Endodermal cell (in vitro differentiated cells): ENCODE measurements at regions not wholly inside any gene's neighbourhood (a gene's known extent, or its start where the extent isn't known, plus 50 kb on each side); places are given as distances from the start of the nearest gene placed in this dataset.

ENCODE experiments used
- DNase-seq: peaks from one replicate; pipeline ENCODE4 v3.0.0-alpha.2; 2017
- H3K27ac ChIP-seq: 2 replicates; pipeline ENCODE4 v1.5.1; 2013; ENCODE audit warnings: mild to moderate bottlenecking, low read depth, low read length, moderate library complexity
- H3K27me3 ChIP-seq: 2 replicates; pipeline ENCODE4 v1.6.1; 2013; ENCODE audit warnings: mild to moderate bottlenecking, low read length, moderate library complexity; ENCODE audit not compliant: insufficient read depth, control insufficient read depth, poor library complexity, severe bottlenecking
- H3K36me3 ChIP-seq: 2 replicates; pipeline ENCODE4 v1.7.0; 2013; ENCODE audit warnings: mild to moderate bottlenecking, low read length, moderate library complexity; ENCODE audit not compliant: control insufficient read depth, insufficient read depth
- H3K4me1 ChIP-seq: one replicate; pipeline ENCODE4 v1.7.0; 2013; ENCODE audit warnings: low read length; ENCODE audit not compliant: control insufficient read depth, insufficient read depth
- H3K4me3 ChIP-seq: 2 replicates; pipeline ENCODE4 v1.5.1; 2013; ENCODE audit warnings: mild to moderate bottlenecking, low read length, moderate library complexity
- H3K9ac ChIP-seq: 2 replicates; pipeline ENCODE4 v1.6.1; 2013; ENCODE audit warnings: mild to moderate bottlenecking, low read length, moderate library complexity; ENCODE audit not compliant: poor library complexity, severe bottlenecking; ENCODE audit errors: extremely low read depth
- H3K9me3 ChIP-seq: 2 replicates; pipeline ENCODE4 v1.6.1; 2013; ENCODE audit warnings: mild to moderate bottlenecking, low read length, moderate library complexity; ENCODE audit not compliant: control insufficient read depth
- H3K27ac Mint-ChIP-seq: 2 replicates; pipeline ENCODE4 v1.8.0; 2020; ENCODE audit warnings: mixed read lengths
- H3K27me3 Mint-ChIP-seq: 2 replicates; pipeline ENCODE4 v1.8.0; 2021; ENCODE audit warnings: mild to moderate bottlenecking, mixed read lengths; ENCODE audit not compliant: insufficient read depth
- H3K36me3 Mint-ChIP-seq: 2 replicates; pipeline ENCODE4 v1.8.0; 2020; ENCODE audit warnings: low read depth, mixed read lengths
- H3K4me1 Mint-ChIP-seq: 2 replicates; pipeline ENCODE4 v1.8.0; 2020; ENCODE audit warnings: mixed read lengths
- H3K4me3 Mint-ChIP-seq: 2 replicates; pipeline ENCODE4 v1.8.0; 2020; ENCODE audit warnings: mild to moderate bottlenecking, moderate library complexity, mixed read lengths
- H3K9me3 Mint-ChIP-seq: 2 replicates; pipeline ENCODE4 v1.8.0; 2020; ENCODE audit warnings: mild to moderate bottlenecking, mixed read lengths
- WGBS, 2 experiments: methylation state at CpG; one replicate each; pipeline versions ENCODE4 v1.1.5 to v1.1.7; 2013; ENCODE audit warnings: missing lambda C conversion rate in 2 of 2, mixed read lengths in 1 of 2; ENCODE audit not compliant: insufficient coverage in 1 of 2, insufficient read length in 1 of 2; 5-methylcytosine and 5-hydroxymethylcytosine counted together
- TF ChIP-seq, protein P1 (sequence below): fragments of 200-600 bp; sonication (generic); conservative IDR thresholded peaks from 2 replicates; pipeline ENCODE4 v1.5.0; 2021; ENCODE audit warnings: antibody characterized with exemption, mild to moderate bottlenecking

GRCh38 chr2:71849111-71849510, 298.6 kb downstream of the CYP26B1 start:
- Histone ChIP-seq H3K36me3 (no peaks in the 10 kb centered on the region), H3K27ac (no peak overlapping the region), H3K4me1 (no peaks in the 10 kb centered on the region), H3K9me3 (no peaks in the 10 kb centered on the region), H3K4me3 (no peak overlapping the region), H3K9ac (no peak overlapping the region), H3K27me3 (no peaks in the 10 kb centered on the region)
- H3K4me3 Mint-ChIP-seq, result no peak overlapping the region
- H3K27ac Mint-ChIP-seq, result no peak overlapping the region
- H3K4me1 Mint-ChIP-seq, result no peaks in the 10 kb centered on the region
- TF ChIP-seq, protein P1, sequence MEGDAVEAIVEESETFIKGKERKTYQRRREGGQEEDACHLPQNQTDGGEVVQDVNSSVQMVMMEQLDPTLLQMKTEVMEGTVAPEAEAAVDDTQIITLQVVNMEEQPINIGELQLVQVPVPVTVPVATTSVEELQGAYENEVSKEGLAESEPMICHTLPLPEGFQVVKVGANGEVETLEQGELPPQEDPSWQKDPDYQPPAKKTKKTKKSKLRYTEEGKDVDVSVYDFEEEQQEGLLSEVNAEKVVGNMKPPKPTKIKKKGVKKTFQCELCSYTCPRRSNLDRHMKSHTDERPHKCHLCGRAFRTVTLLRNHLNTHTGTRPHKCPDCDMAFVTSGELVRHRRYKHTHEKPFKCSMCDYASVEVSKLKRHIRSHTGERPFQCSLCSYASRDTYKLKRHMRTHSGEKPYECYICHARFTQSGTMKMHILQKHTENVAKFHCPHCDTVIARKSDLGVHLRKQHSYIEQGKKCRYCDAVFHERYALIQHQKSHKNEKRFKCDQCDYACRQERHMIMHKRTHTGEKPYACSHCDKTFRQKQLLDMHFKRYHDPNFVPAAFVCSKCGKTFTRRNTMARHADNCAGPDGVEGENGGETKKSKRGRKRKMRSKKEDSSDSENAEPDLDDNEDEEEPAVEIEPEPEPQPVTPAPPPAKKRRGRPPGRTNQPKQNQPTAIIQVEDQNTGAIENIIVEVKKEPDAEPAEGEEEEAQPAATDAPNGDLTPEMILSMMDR, result no peak
- no peaks in the 10 kb centered on the region for H3K9me3 Mint-ChIP-seq
- H3K36me3 Mint-ChIP-seq, result no peaks in the 10 kb centered on the region
- WGBS, 2 experiments, result 74 to 80% methylated on average over 4 to 6 of the region's 6 CpGs
- H3K27me3 Mint-ChIP-seq, result no peaks in the 10 kb centered on the region
- peak; percentile 46 for DNase-seq

DNA sequence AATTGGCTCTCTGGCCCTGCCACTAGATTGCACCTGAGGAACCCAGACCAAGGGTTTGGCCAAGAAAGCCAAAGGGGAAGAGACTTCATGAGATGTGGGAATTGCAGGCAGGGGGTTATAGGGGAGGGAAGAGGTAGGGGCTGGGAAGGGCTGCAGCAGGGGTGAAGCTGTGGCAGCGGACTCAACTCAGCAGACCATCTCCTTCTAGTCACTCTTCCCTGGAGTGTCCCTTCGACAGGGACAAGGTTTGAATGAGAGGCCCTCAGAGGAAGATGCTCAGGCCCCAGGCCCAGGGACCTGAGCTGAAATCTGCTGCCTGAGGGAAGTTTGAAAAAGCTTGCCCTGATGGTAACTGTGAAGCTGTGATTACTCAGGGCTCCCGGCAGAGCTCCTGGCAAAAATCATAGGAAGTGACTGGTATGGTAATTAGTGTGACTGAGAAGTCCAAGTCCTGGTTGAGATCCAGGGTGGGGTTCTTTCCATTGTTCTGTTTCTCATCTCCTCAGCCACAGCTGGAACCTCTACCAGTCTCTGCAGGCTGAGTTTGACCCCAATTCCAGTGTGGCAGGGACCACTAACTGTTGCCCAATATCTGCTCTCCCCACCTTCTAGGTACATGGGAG, 300.9 kb downstream of the CYP26B1 start:
- Histone ChIP-seq H3K27me3 (no peaks in the 10 kb centered on the region), H3K9ac (no peak overlapping the region), H3K4me3 (no peak overlapping the region), H3K4me1 (no peaks in the 10 kb centered on the region), H3K9me3 (no peaks in the 10 kb centered on the region), H3K27ac (no peak overlapping the region), H3K36me3 (no peaks in the 10 kb centered on the region)
- 82 to 93% methylated on average over 2 to 3 of the region's 3 CpGs for WGBS, 2 experiments
- H3K9me3 Mint-ChIP-seq, result no peaks in the 10 kb centered on the region
- H3K36me3 Mint-ChIP-seq, result no peaks in the 10 kb centered on the region
- TF ChIP-seq, protein P1, result no peak
- DNase-seq, result peak; percentile 29
- H3K27me3 Mint-ChIP-seq, result peaks cover 2% of the 10 kb centered on the region
- no peaks in the 10 kb centered on the region for H3K4me1 Mint-ChIP-seq
- no peak overlapping the region for H3K27ac Mint-ChIP-seq
- no peak overlapping the region for H3K4me3 Mint-ChIP-seq

DNA sequence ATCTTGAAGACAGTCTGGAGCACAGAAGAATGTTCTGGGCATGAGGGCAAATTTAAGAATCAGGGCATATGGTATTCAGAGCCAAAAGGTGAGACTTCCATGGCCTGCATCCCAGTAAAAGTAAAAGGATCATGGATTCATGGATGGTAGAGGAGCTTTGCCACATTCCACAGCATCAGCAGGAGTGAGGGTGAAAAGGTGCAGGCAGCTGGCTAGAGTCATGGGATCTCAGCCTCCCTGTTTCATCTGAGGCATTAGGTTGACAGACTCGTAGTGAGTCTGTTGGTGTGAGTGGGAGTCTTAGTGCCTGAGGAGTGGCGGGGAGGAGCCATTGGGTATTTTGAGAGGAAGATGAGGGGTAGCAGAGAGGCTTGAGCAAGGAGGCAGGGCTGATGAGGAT, 301.6 kb downstream of the CYP26B1 start:
- Histone ChIP-seq H3K9ac (no peak overlapping the region), H3K27me3 (no peaks in the 10 kb centered on the region), H3K4me3 (no peak overlapping the region), H3K4me1 (no peaks in the 10 kb centered on the region), H3K9me3 (no peaks in the 10 kb centered on the region), H3K27ac (no peak overlapping the region), H3K36me3 (no peaks in the 10 kb centered on the region)
- no peak overlapping the region for H3K27ac Mint-ChIP-seq
- DNase-seq, result peak; percentile 19
- H3K4me1 Mint-ChIP-seq, result no peaks in the 10 kb centered on the region
- no peaks in the 10 kb centered on the region for H3K36me3 Mint-ChIP-seq
- no peaks in the 10 kb centered on the region for H3K9me3 Mint-ChIP-seq
- WGBS, 2 experiments, result 80 to 85% methylated on average over 1 to 2 of the region's 2 CpGs
- no peak overlapping the region for H3K4me3 Mint-ChIP-seq
- H3K27me3 Mint-ChIP-seq, result peaks cover 4% of the 10 kb centered on the region
- TF ChIP-seq, protein P1, result no peak
